Endodermal cell (in vitro differentiated cells): ENCODE measurements at regions not wholly inside any gene's neighbourhood (a gene's known extent, or its start where the extent isn't known, plus 50 kb on each side); places are given as distances from the start of the nearest gene placed in this dataset.

Source experiments
- DNase-seq: peaks from one replicate; pipeline ENCODE4 v3.0.0-alpha.2; 2017
- H3K27ac ChIP-seq: 2 replicates; pipeline ENCODE4 v1.5.1; 2013; ENCODE audit warnings: mild to moderate bottlenecking, low read depth, low read length, moderate library complexity
- H3K27me3 ChIP-seq: 2 replicates; pipeline ENCODE4 v1.6.1; 2013; ENCODE audit warnings: mild to moderate bottlenecking, low read length, moderate library complexity; ENCODE audit not compliant: insufficient read depth, control insufficient read depth, poor library complexity, severe bottlenecking
- H3K36me3 ChIP-seq: 2 replicates; pipeline ENCODE4 v1.7.0; 2013; ENCODE audit warnings: mild to moderate bottlenecking, low read length, moderate library complexity; ENCODE audit not compliant: control insufficient read depth, insufficient read depth
- H3K4me1 ChIP-seq: one replicate; pipeline ENCODE4 v1.7.0; 2013; ENCODE audit warnings: low read length; ENCODE audit not compliant: control insufficient read depth, insufficient read depth
- H3K4me3 ChIP-seq: 2 replicates; pipeline ENCODE4 v1.5.1; 2013; ENCODE audit warnings: mild to moderate bottlenecking, low read length, moderate library complexity
- H3K9ac ChIP-seq: 2 replicates; pipeline ENCODE4 v1.6.1; 2013; ENCODE audit warnings: mild to moderate bottlenecking, low read length, moderate library complexity; ENCODE audit not compliant: poor library complexity, severe bottlenecking; ENCODE audit errors: extremely low read depth
- H3K9me3 ChIP-seq: 2 replicates; pipeline ENCODE4 v1.6.1; 2013; ENCODE audit warnings: mild to moderate bottlenecking, low read length, moderate library complexity; ENCODE audit not compliant: control insufficient read depth
- H3K27ac Mint-ChIP-seq: 2 replicates; pipeline ENCODE4 v1.8.0; 2020; ENCODE audit warnings: mixed read lengths
- H3K27me3 Mint-ChIP-seq: 2 replicates; pipeline ENCODE4 v1.8.0; 2021; ENCODE audit warnings: mild to moderate bottlenecking, mixed read lengths; ENCODE audit not compliant: insufficient read depth
- H3K36me3 Mint-ChIP-seq: 2 replicates; pipeline ENCODE4 v1.8.0; 2020; ENCODE audit warnings: low read depth, mixed read lengths
- H3K4me1 Mint-ChIP-seq: 2 replicates; pipeline ENCODE4 v1.8.0; 2020; ENCODE audit warnings: mixed read lengths
- H3K4me3 Mint-ChIP-seq: 2 replicates; pipeline ENCODE4 v1.8.0; 2020; ENCODE audit warnings: mild to moderate bottlenecking, moderate library complexity, mixed read lengths
- H3K9me3 Mint-ChIP-seq: 2 replicates; pipeline ENCODE4 v1.8.0; 2020; ENCODE audit warnings: mild to moderate bottlenecking, mixed read lengths
- CTCF ChIP-seq: fragments of 200-600 bp; sonication (generic); conservative IDR thresholded peaks from 2 replicates; pipeline ENCODE4 v1.5.0; 2021; ENCODE audit warnings: antibody characterized with exemption, mild to moderate bottlenecking
- WGBS, 2 experiments: methylation state at CpG; one replicate each; pipeline versions ENCODE4 v1.1.5 to v1.1.7; 2013; ENCODE audit warnings: missing lambda C conversion rate in 2 of 2, mixed read lengths in 1 of 2; ENCODE audit not compliant: insufficient coverage in 1 of 2, insufficient read length in 1 of 2; 5-methylcytosine and 5-hydroxymethylcytosine counted together

GRCh38 chr20:59458645-59459044 is 145.7 kb upstream of the PHACTR3 start:
- Mint-ChIP-seq H3K27me3 (peaks cover 17% of the 10 kb centered on the region), H3K4me1 (peaks cover 7% of the 10 kb centered on the region), H3K4me3 (no peak overlapping the region), H3K27ac (no peak overlapping the region), H3K36me3 (no peaks in the 10 kb centered on the region), H3K9me3 (no peaks in the 10 kb centered on the region)
- Histone ChIP-seq H3K4me1 (peaks cover 3% of the 10 kb centered on the region), H3K4me3 (no peak overlapping the region), H3K9me3 (no peaks in the 10 kb centered on the region), H3K9ac (no peak overlapping the region), H3K27me3 (no peaks in the 10 kb centered on the region), H3K27ac (no peak overlapping the region), H3K36me3 (no peaks in the 10 kb centered on the region)
- 88 to 90% methylated on average over 1 to 2 of the region's 2 CpGs for WGBS, 2 experiments
- DNase-seq, result no peak
- TF ChIP-seq CTCF, result no peak

GRCh38 chr20:59459586-59459985 is 144.8 kb upstream of the PHACTR3 start:
- Histone ChIP-seq H3K27ac (no peak overlapping the region), H3K4me3 (no peak overlapping the region), H3K9ac (no peak overlapping the region), H3K36me3 (no peaks in the 10 kb centered on the region), H3K9me3 (no peaks in the 10 kb centered on the region), H3K4me1 (no peaks in the 10 kb centered on the region), H3K27me3 (no peaks in the 10 kb centered on the region)
- Mint-ChIP-seq H3K27me3 (peaks cover 20% of the 10 kb centered on the region), H3K4me3 (no peak overlapping the region), H3K9me3 (no peaks in the 10 kb centered on the region), H3K4me1 (peaks cover 8% of the 10 kb centered on the region), H3K27ac (no peak overlapping the region), H3K36me3 (no peaks in the 10 kb centered on the region)
- WGBS, 2 experiments, result 89% methylated on average over 4 to 6 of the region's 6 CpGs
- TF ChIP-seq CTCF, result no peak
- no peak for DNase-seq

- Histone ChIP-seq H3K36me3 (no peaks in the 10 kb centered on the region), H3K4me1 (no peaks in the 10 kb centered on the region), H3K4me3 (no peak overlapping the region), H3K9me3 (no peaks in the 10 kb centered on the region), H3K9ac (no peak overlapping the region), H3K27me3 (no peaks in the 10 kb centered on the region), H3K27ac (no peak overlapping the region)
- Mint-ChIP-seq H3K36me3 (no peaks in the 10 kb centered on the region), H3K9me3 (no peaks in the 10 kb centered on the region), H3K27me3 (peaks cover 20% of the 10 kb centered on the region), H3K4me3 (no peak overlapping the region), H3K27ac (no peak overlapping the region), H3K4me1 (peaks cover 8% of the 10 kb centered on the region)
- DNase-seq, result no peak
- 87 to 92% methylated on average over 6 to 9 of the region's 9 CpGs for whole genome bisulfite sequencing, 2 experiments
- no peak for TF ChIP-seq CTCF
These were observed 144.0 kb upstream of the PHACTR3 start for GRCh38 chr20:59460352-59460751.
